K562 (cell line): ENCODE measurements at regions not wholly inside any gene's neighbourhood (a gene's known extent, or its start where the extent isn't known, plus 50 kb on each side); places are given as distances from the start of the nearest gene placed in this dataset.

Source experiments
- CEBPB ChIP-seq: fragments of 450-650 bp; IDR thresholded peaks from 2 replicates; pipeline ENCODE4 v1.6.1; 2016; ENCODE audit warnings: missing genetic modification characterization, missing compliant biosample characterization
- EP400 ChIP-seq: fragments of 450-650 bp; IDR thresholded peaks from 2 replicates; pipeline ENCODE4 v1.6.1; 2017; ENCODE audit warnings: antibody characterized with exemption, mild to moderate bottlenecking, moderate library complexity
- GABPA ChIP-seq: fragments of 200-800 bp; sonication (Bioruptor generic); conservative IDR thresholded peaks from 2 replicates; pipeline ENCODE4 v1.6.1; 2016; ENCODE audit warnings: low read depth, missing genetic modification characterization, missing compliant biosample characterization
- HMGN3 ChIP-seq: IDR thresholded peaks from 2 replicates; pipeline ENCODE4 v1.6.1; 2011; ENCODE audit warnings: borderline replicate concordance, low read depth, mild to moderate bottlenecking, mixed read lengths, low read length; ENCODE audit not compliant: insufficient read length; ENCODE audit errors: extremely low read depth
- KAT2B ChIP-seq: IDR thresholded peaks from one replicate; pipeline ENCODE4 v1.6.1; 2012; ENCODE audit warnings: low read depth, mild to moderate bottlenecking, control low read depth, inconsistent platforms, low read length, moderate library complexity
- KDM5B ChIP-seq: fragments of 200-600 bp; sonication (generic); IDR thresholded peaks from 2 replicates; pipeline ENCODE4 v1.6.1; 2012; ENCODE audit warnings: low read depth, mild to moderate bottlenecking, moderate library complexity, low read length, control low read depth, inconsistent platforms; ENCODE audit not compliant: insufficient replicate concordance
- LEF1 ChIP-seq: fragments of 450-650 bp; IDR thresholded peaks from 2 replicates; pipeline ENCODE4 v1.6.1; 2016; ENCODE audit warnings: mild to moderate bottlenecking
- MEIS2 ChIP-seq: fragments of 450-650 bp; IDR thresholded peaks from 2 replicates; pipeline ENCODE4 v1.6.1; 2014; ENCODE audit warnings: mild to moderate bottlenecking; ENCODE audit not compliant: partially characterized antibody
- MYC ChIP-seq, 2 experiments: fragments of 250-450 bp in 1 of 2; sonication (Bioruptor Pico) in 1 of 2; IDR thresholded peaks; 2 replicates each; pipeline versions ENCODE4 v1.5.1 to v1.6.1; 2012 to 2021; ENCODE audit warnings: low read depth in 2 of 2, borderline replicate concordance in 1 of 2, improper control_type of control experiment in 1 of 2, low read length in 1 of 2, mild to moderate bottlenecking in 1 of 2, moderate library complexity in 1 of 2
- NR0B1 ChIP-seq: fragments of 450-650 bp; IDR thresholded peaks from one replicate; pipeline ENCODE4 v1.6.1; 2018; ENCODE audit warnings: mild to moderate bottlenecking, moderate library complexity; ENCODE audit not compliant: partially characterized antibody
- SMAD4 ChIP-seq: fragments of 250-450 bp; sonication (Bioruptor Pico); conservative IDR thresholded peaks from 2 replicates; pipeline ENCODE4 v1.8.0; 2021; ENCODE audit warnings: inconsistent platforms, mild to moderate bottlenecking, moderate library complexity
- SMARCA4 ChIP-seq: fragments of 450-650 bp; IDR thresholded peaks from 2 replicates; pipeline ENCODE4 v1.6.1; 2016
- SPI1 ChIP-seq: IDR thresholded peaks from 2 replicates; pipeline ENCODE4 v1.6.1; 2011; ENCODE audit warnings: low read depth, low read length, control low read depth, borderline replicate concordance
- TBL1XR1 ChIP-seq, 2 experiments: IDR thresholded peaks; 2 replicates each; pipeline ENCODE4 v1.6.1; 2012; ENCODE audit warnings: improper control_type of control experiment in 2 of 2, low read length in 2 of 2, mild to moderate bottlenecking in 1 of 2
- TEAD2 ChIP-seq: fragments of 450-650 bp; IDR thresholded peaks from 2 replicates; pipeline ENCODE4 v1.6.1; 2016; ENCODE audit warnings: missing genetic modification characterization, control low read depth, missing compliant biosample characterization
- ZNF174 ChIP-seq: fragments of 250-450 bp; sonication (Bioruptor Pico); IDR thresholded peaks from 2 replicates; pipeline ENCODE4 v1.4.0; 2020; ENCODE audit warnings: mild to moderate bottlenecking
- ZNF197 ChIP-seq: fragments of 200-800 bp; sonication (Bioruptor generic); IDR thresholded peaks from 2 replicates; pipeline ENCODE4 v1.6.1; 2016; ENCODE audit warnings: low read depth, missing genetic modification characterization, missing compliant biosample characterization
- TF ChIP-seq, protein P1 (sequence below), 2 experiments: fragments of 450-650 bp; formaldehyde crosslinking in 1 of 2; IDR thresholded peaks; 2 replicates each; pipeline versions ENCODE4 v1.4.0 to v1.6.1; 2014 to 2020; ENCODE audit warnings: mild to moderate bottlenecking in 2 of 2, borderline replicate concordance in 1 of 2, low read depth in 1 of 2

DNA sequence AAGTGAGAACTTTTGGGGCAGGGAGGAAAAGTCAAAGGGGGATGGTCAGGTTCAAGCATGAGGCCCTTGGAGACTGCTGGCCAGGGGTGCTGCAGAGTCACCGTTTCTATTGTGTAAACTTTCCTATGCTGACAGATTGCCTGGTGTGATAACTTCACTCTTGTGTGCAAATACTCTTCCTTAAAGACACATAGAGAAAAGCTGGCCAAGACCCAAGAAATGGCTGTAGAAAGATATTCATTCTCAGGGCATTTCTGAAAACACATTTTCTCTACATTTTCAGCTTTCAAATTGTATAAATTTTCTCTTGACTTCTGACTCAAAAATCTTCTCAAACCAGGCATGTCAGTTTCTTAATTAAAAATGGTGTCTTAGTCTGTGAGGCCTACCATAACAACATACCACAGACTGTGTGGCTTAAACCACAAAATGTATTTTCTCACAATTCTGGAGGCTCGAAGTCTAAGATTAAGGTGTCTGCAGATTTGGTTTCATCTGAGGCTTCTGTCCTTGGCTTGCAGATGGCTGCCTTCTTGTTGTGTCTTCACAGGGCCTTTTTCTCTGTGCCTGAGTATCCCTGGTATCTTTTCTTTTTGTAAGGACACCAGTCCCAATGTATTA is 304.5 kb downstream of the KCNRG start (continued):
- TF ChIP-seq LEF1 (peak; percentile 79), MEIS2 (peak; percentile 79), MYC (IDR thresholded peaks at IDR 0.05; ENCODE audit: low read depth, low read length) (peak; percentile 64; the same call in 1 of the 2 replicates), MYC (CRISPR knock-in tag; IDR thresholded peaks at IDR 0.05; ENCODE audit: borderline replicate concordance, low read depth) (no peak), NR0B1 (no peak), GABPA (tag) (no peak), SMARCA4 (peak; percentile 72; the same call in 1 of the 2 replicates), KDM5B (no peak), EP400 (peak; percentile 29; the same call in 1 of the 2 replicates), KAT2B (no peak), TEAD2 (tag) (no peak), ZNF197 (CRISPR knock-in tag) (0 out of 2 replicates have a peak, but pooled peaks have one; percentile 39), SMAD4 (CRISPR knock-in tag) (0 out of 2 replicates have a peak, but pooled peaks have one; percentile 38), ZNF174 (CRISPR knock-in tag) (no peak), CEBPB (tag) (peak; percentile 90), TBL1XR1 (IDR thresholded peaks at IDR 0.05; ENCODE audit: low read length in 2 of 2) (0 out of 4 replicates have a peak, but pooled peaks of 1 of the 2 experiments have one; percentile 15), SPI1 (no peak), HMGN3 (no peak)
- TF ChIP-seq, protein P1, sequence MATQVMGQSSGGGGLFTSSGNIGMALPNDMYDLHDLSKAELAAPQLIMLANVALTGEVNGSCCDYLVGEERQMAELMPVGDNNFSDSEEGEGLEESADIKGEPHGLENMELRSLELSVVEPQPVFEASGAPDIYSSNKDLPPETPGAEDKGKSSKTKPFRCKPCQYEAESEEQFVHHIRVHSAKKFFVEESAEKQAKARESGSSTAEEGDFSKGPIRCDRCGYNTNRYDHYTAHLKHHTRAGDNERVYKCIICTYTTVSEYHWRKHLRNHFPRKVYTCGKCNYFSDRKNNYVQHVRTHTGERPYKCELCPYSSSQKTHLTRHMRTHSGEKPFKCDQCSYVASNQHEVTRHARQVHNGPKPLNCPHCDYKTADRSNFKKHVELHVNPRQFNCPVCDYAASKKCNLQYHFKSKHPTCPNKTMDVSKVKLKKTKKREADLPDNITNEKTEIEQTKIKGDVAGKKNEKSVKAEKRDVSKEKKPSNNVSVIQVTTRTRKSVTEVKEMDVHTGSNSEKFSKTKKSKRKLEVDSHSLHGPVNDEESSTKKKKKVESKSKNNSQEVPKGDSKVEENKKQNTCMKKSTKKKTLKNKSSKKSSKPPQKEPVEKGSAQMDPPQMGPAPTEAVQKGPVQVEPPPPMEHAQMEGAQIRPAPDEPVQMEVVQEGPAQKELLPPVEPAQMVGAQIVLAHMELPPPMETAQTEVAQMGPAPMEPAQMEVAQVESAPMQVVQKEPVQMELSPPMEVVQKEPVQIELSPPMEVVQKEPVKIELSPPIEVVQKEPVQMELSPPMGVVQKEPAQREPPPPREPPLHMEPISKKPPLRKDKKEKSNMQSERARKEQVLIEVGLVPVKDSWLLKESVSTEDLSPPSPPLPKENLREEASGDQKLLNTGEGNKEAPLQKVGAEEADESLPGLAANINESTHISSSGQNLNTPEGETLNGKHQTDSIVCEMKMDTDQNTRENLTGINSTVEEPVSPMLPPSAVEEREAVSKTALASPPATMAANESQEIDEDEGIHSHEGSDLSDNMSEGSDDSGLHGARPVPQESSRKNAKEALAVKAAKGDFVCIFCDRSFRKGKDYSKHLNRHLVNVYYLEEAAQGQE (IDR thresholded peaks at IDR 0.05; ENCODE audit: borderline replicate concordance) = 0 out of 2 replicates have a peak, but pooled peaks have one; percentile 11
- TF ChIP-seq, protein P1 (CRISPR knock-in tag; IDR thresholded peaks at IDR 0.05; ENCODE audit: low read depth) = no peak
